IMR-90 (cell line): ENCODE measurements at regions not wholly inside any gene's neighbourhood (a gene's known extent, or its start where the extent isn't known, plus 50 kb on each side); places are given as distances from the start of the nearest gene placed in this dataset.

Experiments used
- ATAC-seq: fragments of 200-7000 bp; cut with Tn5 transposase; 2 replicates; pipeline ENCODE4 v1.9.1; 2020; ENCODE audit warnings: low read depth, mild to moderate bottlenecking, moderate library complexity
- BruUV-seq: library from RNA; stranded (reverse); fragments of 400-500 nt; replicated peaks from 2 replicates; lab custom pipeline; 2021; lab: Mats Ljungman, UMichigan
- CTCF ChIA-PET: fragments of 300-600 bp; formaldehyde crosslinking; extraction: SDS; loops from one replicate; lab custom pipeline; 2021; ENCODE audit warnings: antibody characterized with exemption; lab: Yijun Ruan, JAX
- POLR2A ChIA-PET: fragments of 300-600 bp; sonication (Branson Sonifier 250); formaldehyde crosslinking; loops from one replicate; lab custom pipeline; 2022; ENCODE audit warnings: antibody characterized with exemption; ENCODE audit not compliant: unreplicated experiment; lab: Charles Lee
- DNase-seq: peaks from one replicate; pipeline ENCODE4 v3.0.0; 2013
- H2AFZ ChIP-seq: replicated peaks from 2 replicates; pipeline ENCODE3; 2013; ENCODE audit warnings: low read length, mild to moderate bottlenecking; ENCODE audit not compliant: poor library complexity
- H2AK5ac ChIP-seq: 2 replicates; pipeline ENCODE4 v1.6.1; 2013; ENCODE audit warnings: low read depth, low read length, inconsistent platforms
- H2AK9ac ChIP-seq: replicated peaks from 2 replicates; pipeline ENCODE3; 2013; ENCODE audit warnings: mild to moderate bottlenecking, low read depth, low read length, moderate library complexity; ENCODE audit not compliant: poor library complexity
- H2BK120ac ChIP-seq: 2 replicates; pipeline ENCODE4 v1.6.1; 2013; ENCODE audit warnings: low read depth, low read length, inconsistent platforms
- H2BK15ac ChIP-seq: 3 replicates; pipeline ENCODE4 v1.6.1; 2013; ENCODE audit warnings: low read depth, low read length, inconsistent platforms
- H2BK20ac ChIP-seq: 2 replicates; pipeline ENCODE4 v1.6.1; 2013; ENCODE audit warnings: low read depth, mild to moderate bottlenecking, inconsistent platforms, low read length, moderate library complexity
- H2BK5ac ChIP-seq: 2 replicates; pipeline ENCODE4 v1.6.1; 2013; ENCODE audit warnings: mild to moderate bottlenecking, low read depth, low read length, inconsistent platforms; ENCODE audit not compliant: poor library complexity, severe bottlenecking
- H3K14ac ChIP-seq: replicated peaks from 2 replicates; pipeline ENCODE4 v1.6.1; 2013; ENCODE audit warnings: low read depth, low read length, inconsistent platforms
- H3K18ac ChIP-seq: 2 replicates; pipeline ENCODE4 v1.6.1; 2013; ENCODE audit warnings: low read depth, low read length, control low read depth
- H3K23ac ChIP-seq: 2 replicates; pipeline ENCODE4 v1.6.1; 2013; ENCODE audit warnings: low read depth, low read length, inconsistent platforms
- H3K27ac ChIP-seq: 2 replicates; pipeline ENCODE4 v1.5.1; 2013; ENCODE audit warnings: mild to moderate bottlenecking, control low read depth, low read length; ENCODE audit not compliant: insufficient read depth
- H3K27me3 ChIP-seq: 2 replicates; pipeline ENCODE4 v1.6.1; 2013; ENCODE audit warnings: low read length; ENCODE audit not compliant: control insufficient read depth, insufficient read depth
- H3K36me3 ChIP-seq: 2 replicates; pipeline ENCODE4 v1.6.1; 2013; ENCODE audit warnings: low read length, mixed read lengths; ENCODE audit not compliant: control insufficient read depth, insufficient read depth
- H3K4ac ChIP-seq: 2 replicates; pipeline ENCODE4 v1.6.1; 2013; ENCODE audit warnings: low read depth, low read length, inconsistent platforms
- H3K4me1 ChIP-seq: 2 replicates; pipeline ENCODE4 v1.6.1; 2013; ENCODE audit warnings: low read length, mixed read lengths; ENCODE audit not compliant: control insufficient read depth, insufficient read depth
- H3K4me2 ChIP-seq: 2 replicates; pipeline ENCODE4 v1.6.1; 2013; ENCODE audit warnings: low read depth, mild to moderate bottlenecking, control low read depth, low read length, moderate library complexity
- H3K4me3 ChIP-seq: 2 replicates; pipeline ENCODE4 v1.5.1; 2013; ENCODE audit warnings: low read depth, mild to moderate bottlenecking, control low read depth, low read length, moderate library complexity; ENCODE audit not compliant: insufficient read depth
- H3K56ac ChIP-seq: 2 replicates; pipeline ENCODE4 v1.6.1; 2013; ENCODE audit warnings: low read length, inconsistent platforms; ENCODE audit not compliant: insufficient read depth; ENCODE audit errors: extremely low read depth
- H3K79me1 ChIP-seq, 2 experiments: 2 replicates each; pipeline ENCODE4 v1.6.1; 2013; ENCODE audit warnings: low read length in 2 of 2, inconsistent platforms in 1 of 2, low read depth in 1 of 2
- H3K9ac ChIP-seq: 2 replicates; pipeline ENCODE4 v1.6.1; 2013; ENCODE audit warnings: low read depth, low read length, control low read depth
- H3K9me1 ChIP-seq: 2 replicates; pipeline ENCODE4 v1.6.1; 2013; ENCODE audit warnings: low read length, inconsistent platforms; ENCODE audit not compliant: insufficient read depth
- H3K9me3 ChIP-seq: 2 replicates; pipeline ENCODE4 v1.6.1; 2013; ENCODE audit warnings: low read length; ENCODE audit not compliant: control insufficient read depth, insufficient read depth
- H4K20me1 ChIP-seq: 2 replicates; pipeline ENCODE4 v1.6.1; 2013; ENCODE audit warnings: low read length, inconsistent platforms; ENCODE audit not compliant: insufficient read depth
- H4K5ac ChIP-seq: 2 replicates; pipeline ENCODE4 v1.6.1; 2013; ENCODE audit warnings: mild to moderate bottlenecking, low read depth, low read length, control low read depth
- H4K8ac ChIP-seq, 2 experiments: 2 replicates each; pipeline ENCODE4 v1.6.1; 2013; ENCODE audit warnings: low read depth in 2 of 2, low read length in 2 of 2, control low read depth in 1 of 2, inconsistent platforms in 1 of 2
- H4K91ac ChIP-seq: 2 replicates; pipeline ENCODE4 v1.6.1; 2013; ENCODE audit warnings: low read depth, low read length, inconsistent platforms; ENCODE audit not compliant: insufficient read depth
- MAFK ChIP-seq: IDR thresholded peaks from 2 replicates; pipeline ENCODE4 v1.6.1; 2012; ENCODE audit warnings: low read depth, low read length, improper control_type of control experiment
- WGBS, 2 experiments: methylation state at CpG; one replicate each; pipeline versions ENCODE4 v1.1.5 to v1.1.7; 2013; ENCODE audit warnings: missing lambda C conversion rate in 2 of 2; ENCODE audit not compliant: insufficient read length in 1 of 2; ENCODE audit errors: extremely low coverage in 2 of 2; 5-methylcytosine and 5-hydroxymethylcytosine counted together
- dilution Hi-C: fragments of 300-500 bp; cut with HindIII; formaldehyde crosslinking; loops from one replicate; pipeline ENCODE4 v1.14.3; 2018; ENCODE audit warnings: low sequenced_read_pairs; ENCODE audit not compliant: unreplicated experiment
- in situ Hi-C: fragments of 300-500 bp; cut with MboI; formaldehyde crosslinking; loops from 3 replicates; pipeline ENCODE4 v1.14.3; 2019; ENCODE audit warnings: low sequenced_read_pairs, inconsistent platforms, mixed read lengths
- intact Hi-C: fragments of 100-400 bp; cut with micrococcal nuclease; formaldehyde crosslinking; loops from 2 replicates; pipeline ENCODE4 v1.10.0; 2022
- TF ChIP-seq, protein P1 (sequence below): conservative IDR thresholded peaks from 2 replicates; pipeline ENCODE4 v1.5.1; 2012; ENCODE audit warnings: mild to moderate bottlenecking, low read depth, low read length, improper control_type of control experiment

DNA sequence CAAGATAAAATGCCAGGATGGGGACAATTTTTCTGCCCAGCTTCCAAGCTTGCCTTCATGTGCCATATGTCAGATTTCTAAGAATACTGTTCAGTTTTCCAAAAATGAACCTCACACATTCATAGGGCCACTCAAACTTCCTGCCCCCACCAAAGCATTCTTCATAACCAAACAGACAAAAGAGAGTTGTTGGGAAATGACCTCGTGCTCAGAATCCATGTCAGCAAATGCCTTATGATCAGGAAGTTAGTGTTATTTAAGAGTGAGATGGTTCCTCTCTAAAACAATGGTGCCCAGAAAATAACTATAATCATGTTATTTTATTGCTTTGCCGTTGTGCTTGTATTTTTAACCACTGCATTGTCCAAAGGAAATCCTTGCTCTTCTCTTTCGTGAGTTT is 208.2 kb downstream of the ZNF608 start:
- Histone ChIP-seq H3K9me3 (peaks cover 2% of the 10 kb centered on the region; the same call in 1 of the 2 replicates), H3K23ac (no peak overlapping the region), H2BK15ac (no peak overlapping the region), H3K9me1 (no peaks in the 10 kb centered on the region), H3K4ac (no peak overlapping the region), H2AK9ac (no peak overlapping the region), H3K27me3 (no peaks in the 10 kb centered on the region; the same call in 1 of the 2 replicates), H3K14ac (no peak overlapping the region), H3K9ac (no peak overlapping the region), H3K4me2 (no peak overlapping the region), H4K8ac (no peak overlapping the region), H3K4me3 (no peak overlapping the region), H3K56ac (no peak overlapping the region), H2BK120ac (no peak overlapping the region), H3K4me1 (peaks cover 2% of the 10 kb centered on the region; the same call in 1 of the 2 replicates), H3K36me3 (no peaks in the 10 kb centered on the region), H2BK5ac (no peak overlapping the region), H2AK5ac (no peak overlapping the region), H2AFZ (no peak overlapping the region), H2BK20ac (no peak overlapping the region), H4K91ac (no peak overlapping the region), H4K5ac (no peak overlapping the region), H4K20me1 (no peaks in the 10 kb centered on the region), H3K79me1 (no peaks in the 10 kb centered on the region), H3K18ac (no peak overlapping the region), H3K27ac (no peak overlapping the region)
- dilution Hi-C loops (no loop called here), in situ Hi-C loops (no loop called here), intact Hi-C loops (no loop called here)
- BruUV-seq = no TSS peak
- ATAC-seq (no peak), DNase-seq (no peak)
- WGBS, 2 experiments = 100% methylated on average over 1 of the region's 3 CpGs; no CpG with 5 or more reads in 1 of the 2 experiments
- CTCF ChIA-PET = no interaction called here
- POLR2A ChIA-PET = no interaction called here
- TF ChIP-seq, protein P1, sequence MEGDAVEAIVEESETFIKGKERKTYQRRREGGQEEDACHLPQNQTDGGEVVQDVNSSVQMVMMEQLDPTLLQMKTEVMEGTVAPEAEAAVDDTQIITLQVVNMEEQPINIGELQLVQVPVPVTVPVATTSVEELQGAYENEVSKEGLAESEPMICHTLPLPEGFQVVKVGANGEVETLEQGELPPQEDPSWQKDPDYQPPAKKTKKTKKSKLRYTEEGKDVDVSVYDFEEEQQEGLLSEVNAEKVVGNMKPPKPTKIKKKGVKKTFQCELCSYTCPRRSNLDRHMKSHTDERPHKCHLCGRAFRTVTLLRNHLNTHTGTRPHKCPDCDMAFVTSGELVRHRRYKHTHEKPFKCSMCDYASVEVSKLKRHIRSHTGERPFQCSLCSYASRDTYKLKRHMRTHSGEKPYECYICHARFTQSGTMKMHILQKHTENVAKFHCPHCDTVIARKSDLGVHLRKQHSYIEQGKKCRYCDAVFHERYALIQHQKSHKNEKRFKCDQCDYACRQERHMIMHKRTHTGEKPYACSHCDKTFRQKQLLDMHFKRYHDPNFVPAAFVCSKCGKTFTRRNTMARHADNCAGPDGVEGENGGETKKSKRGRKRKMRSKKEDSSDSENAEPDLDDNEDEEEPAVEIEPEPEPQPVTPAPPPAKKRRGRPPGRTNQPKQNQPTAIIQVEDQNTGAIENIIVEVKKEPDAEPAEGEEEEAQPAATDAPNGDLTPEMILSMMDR = no peak
- TF ChIP-seq MAFK = no peak
